ENCODE measurements at regions not wholly inside any gene's neighbourhood (a gene's known extent, or its start where the extent isn't known, plus 50 kb on each side); places are given as distances from the start of the nearest gene placed in this dataset.

- no peaks in the 10 kb centered on the region for H3K9me3 Mint-ChIP-seq
- no peak overlapping the region for H3K27ac Mint-ChIP-seq
- DNase-seq (ENCODE audit: low spot score in 2 of 2, unreplicated experiment in 2 of 2) = no peak
- no peaks in the 10 kb centered on the region for H3K27me3 Mint-ChIP-seq (ENCODE audit: low read depth)
- H3K36me3 Mint-ChIP-seq = no peaks in the 10 kb centered on the region
- H3K4me3 Mint-ChIP-seq = no peak overlapping the region
- TF ChIP-seq CTCF (IDR thresholded peaks at IDR 0.05; ENCODE audit: unreplicated experiment) = no peak
- peaks cover 30% of the 10 kb centered on the region for H3K4me1 Mint-ChIP-seq
These were observed 284.9 kb upstream of the SEMA3D start for GRCh38 chr7:85471740-85472139.

DNA sequence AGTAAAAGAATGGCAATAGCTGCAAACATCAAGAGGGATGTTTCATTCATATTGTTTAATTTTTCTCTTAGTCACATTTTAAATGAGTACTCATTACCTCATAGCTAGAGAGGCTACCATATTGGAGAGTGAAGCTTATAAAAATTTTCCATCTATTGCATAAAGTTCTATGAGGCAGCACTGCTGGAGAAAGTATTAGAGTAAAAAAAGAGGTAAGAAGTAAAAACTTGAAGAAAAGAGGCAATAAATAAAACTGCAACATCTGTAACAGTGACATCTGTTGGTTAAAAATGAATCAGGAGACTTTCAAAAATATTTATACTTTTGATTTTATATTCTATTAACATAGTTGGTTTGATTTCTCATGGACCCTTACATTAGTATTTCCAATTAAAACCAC, 284.5 kb upstream of the SEMA3D start:
- no peaks in the 10 kb centered on the region for H3K27me3 Mint-ChIP-seq (ENCODE audit: low read depth)

DNA sequence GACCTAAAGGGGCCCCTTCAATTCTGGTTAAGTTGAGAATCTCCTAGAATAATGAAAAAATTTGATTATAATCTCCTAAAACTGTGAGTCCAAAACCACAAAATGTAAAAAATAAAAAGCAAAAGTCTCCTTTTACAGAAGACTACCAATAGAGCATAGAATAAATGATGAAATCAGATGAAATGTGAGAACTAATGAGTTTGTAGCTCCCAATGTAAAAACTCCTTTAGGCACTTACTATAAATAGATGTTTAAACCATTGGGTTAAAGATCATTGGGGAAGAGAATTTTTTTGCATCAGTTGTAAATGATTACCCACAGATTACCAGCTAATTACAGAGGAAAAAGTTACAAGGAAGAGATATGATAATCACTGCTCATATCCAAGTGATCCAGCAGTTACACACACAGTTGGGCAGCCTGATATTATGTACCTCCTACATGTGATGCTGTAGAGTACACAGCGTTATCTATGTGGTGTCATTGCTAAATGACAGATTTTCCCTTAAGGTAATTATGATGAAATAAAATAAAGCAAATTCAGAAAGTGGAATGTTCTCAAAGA, 282.7 kb upstream of the SEMA3D start:
- no peak overlapping the region for H3K4me3 Mint-ChIP-seq
- peaks cover 35% of the 10 kb centered on the region for H3K4me1 Mint-ChIP-seq
- no peak for DNase-seq (ENCODE audit: low spot score in 2 of 2, unreplicated experiment in 2 of 2)

More for the DNA sequence above, 284.5 kb upstream of the SEMA3D start:
- H3K36me3 Mint-ChIP-seq = no peaks in the 10 kb centered on the region
- no peak for DNase-seq (ENCODE audit: low spot score in 2 of 2, unreplicated experiment in 2 of 2)
- H3K9me3 Mint-ChIP-seq = no peaks in the 10 kb centered on the region
- H3K4me3 Mint-ChIP-seq = no peak overlapping the region
- H3K27ac Mint-ChIP-seq = peak overlapping the region; percentile 43
- no peak for TF ChIP-seq CTCF (IDR thresholded peaks at IDR 0.05; ENCODE audit: unreplicated experiment)
- peaks cover 31% of the 10 kb centered on the region for H3K4me1 Mint-ChIP-seq

GRCh38 chr7:85464042-85464651, 277.3 kb upstream of the SEMA3D start:
- Mint-ChIP-seq H3K4me3 (no peak overlapping the region), H3K27ac (no peak overlapping the region), H3K36me3 (no peaks in the 10 kb centered on the region), H3K9me3 (no peaks in the 10 kb centered on the region), H3K27me3 (ENCODE audit: low read depth) (no peaks in the 10 kb centered on the region), H3K4me1 (peaks cover 8% of the 10 kb centered on the region)
- no peak for DNase-seq (ENCODE audit: low spot score in 2 of 2, unreplicated experiment in 2 of 2)
- TF ChIP-seq CTCF (IDR thresholded peaks at IDR 0.05; ENCODE audit: unreplicated experiment) = peak; percentile 28

More for the DNA sequence above, 282.7 kb upstream of the SEMA3D start:
- H3K9me3 Mint-ChIP-seq = no peaks in the 10 kb centered on the region
- TF ChIP-seq CTCF (IDR thresholded peaks at IDR 0.05; ENCODE audit: unreplicated experiment) = no peak
- no peaks in the 10 kb centered on the region for H3K27me3 Mint-ChIP-seq (ENCODE audit: low read depth)
- H3K36me3 Mint-ChIP-seq = no peaks in the 10 kb centered on the region
- H3K27ac Mint-ChIP-seq = peak overlapping the region; percentile 41

GRCh38 chr7:85462671-85463070, 275.8 kb upstream of the SEMA3D start:
- TF ChIP-seq CTCF (IDR thresholded peaks at IDR 0.05; ENCODE audit: unreplicated experiment) = no peak
- no peak overlapping the region for H3K4me3 Mint-ChIP-seq
- H3K4me1 Mint-ChIP-seq = peaks cover 8% of the 10 kb centered on the region
- no peak overlapping the region for H3K27ac Mint-ChIP-seq
- peaks cover 1% of the 10 kb centered on the region for H3K36me3 Mint-ChIP-seq
- no peak for DNase-seq (ENCODE audit: low spot score in 2 of 2, unreplicated experiment in 2 of 2)
- no peaks in the 10 kb centered on the region for H3K27me3 Mint-ChIP-seq (ENCODE audit: low read depth)
- H3K9me3 Mint-ChIP-seq = peaks cover 3% of the 10 kb centered on the region
